A673 (cell line): ENCODE measurements at regions not wholly inside any gene's neighbourhood (a gene's known extent, or its start where the extent isn't known, plus 50 kb on each side); places are given as distances from the start of the nearest gene placed in this dataset.

Experiments
- EZH2 ChIP-seq: fragments of 200-600 bp; sonication (generic); IDR thresholded peaks from 2 replicates; pipeline ENCODE4 v1.6.1; 2017; ENCODE audit warnings: borderline replicate concordance, low read depth, mild to moderate bottlenecking, mixed read lengths, antibody characterized with exemption, low read length; ENCODE audit not compliant: poor library complexity, severe bottlenecking
- TF ChIP-seq, protein P1 (sequence below): fragments of 300-800, 200-600 bp; sonication (generic); conservative IDR thresholded peaks from 2 replicates; pipeline ENCODE4 v1.5.1; 2017; ENCODE audit warnings: low read depth, mild to moderate bottlenecking, antibody characterized with exemption, low read length, moderate library complexity, mixed read lengths

DNA sequence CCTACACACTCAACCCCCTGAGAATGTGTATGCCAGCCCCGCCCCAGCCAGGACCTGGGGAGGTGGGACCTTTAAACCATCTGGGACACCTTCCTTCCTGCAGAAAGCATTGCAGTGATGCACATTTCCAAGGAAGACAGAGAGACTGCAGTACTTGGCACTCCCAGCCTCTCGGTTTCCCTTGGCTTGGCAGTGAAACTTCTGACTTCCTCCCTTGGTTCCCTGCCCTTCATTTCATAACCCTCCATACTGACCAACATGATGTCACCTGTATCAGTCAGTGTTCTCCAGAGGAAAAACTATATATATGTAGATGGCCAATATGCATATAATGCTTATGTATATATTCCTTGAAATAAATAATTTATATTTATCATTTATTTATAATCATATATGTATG lies 103.2 kb downstream of the SST start:
- TF ChIP-seq EZH2, result no peak
- TF ChIP-seq, protein P1, sequence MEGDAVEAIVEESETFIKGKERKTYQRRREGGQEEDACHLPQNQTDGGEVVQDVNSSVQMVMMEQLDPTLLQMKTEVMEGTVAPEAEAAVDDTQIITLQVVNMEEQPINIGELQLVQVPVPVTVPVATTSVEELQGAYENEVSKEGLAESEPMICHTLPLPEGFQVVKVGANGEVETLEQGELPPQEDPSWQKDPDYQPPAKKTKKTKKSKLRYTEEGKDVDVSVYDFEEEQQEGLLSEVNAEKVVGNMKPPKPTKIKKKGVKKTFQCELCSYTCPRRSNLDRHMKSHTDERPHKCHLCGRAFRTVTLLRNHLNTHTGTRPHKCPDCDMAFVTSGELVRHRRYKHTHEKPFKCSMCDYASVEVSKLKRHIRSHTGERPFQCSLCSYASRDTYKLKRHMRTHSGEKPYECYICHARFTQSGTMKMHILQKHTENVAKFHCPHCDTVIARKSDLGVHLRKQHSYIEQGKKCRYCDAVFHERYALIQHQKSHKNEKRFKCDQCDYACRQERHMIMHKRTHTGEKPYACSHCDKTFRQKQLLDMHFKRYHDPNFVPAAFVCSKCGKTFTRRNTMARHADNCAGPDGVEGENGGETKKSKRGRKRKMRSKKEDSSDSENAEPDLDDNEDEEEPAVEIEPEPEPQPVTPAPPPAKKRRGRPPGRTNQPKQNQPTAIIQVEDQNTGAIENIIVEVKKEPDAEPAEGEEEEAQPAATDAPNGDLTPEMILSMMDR, result no peak
